ENCODE measurements at regions not wholly inside any gene's neighbourhood (a gene's known extent, or its start where the extent isn't known, plus 50 kb on each side); places are given as distances from the start of the nearest gene placed in this dataset.
A peak's percentile ranks its signal among the peaks of the same experiment; 100 is the strongest.

- no peak for DNase-seq
- H3K27ac ChIP-seq: no peak overlapping the region
- H3K27me3 ChIP-seq: no peaks in the 10 kb centered on the region
- no peaks in the 10 kb centered on the region for H3K4me1 ChIP-seq
- intact Hi-C loops (cut with DNase I; ENCODE audit: low total_unique reads): no loop called here
- TF ChIP-seq POLR2A (IDR thresholded peaks at IDR 0.05): no peak
- no peak for TF ChIP-seq POLR2AphosphoS5 (IDR thresholded peaks at IDR 0.05)
- no peak for TF ChIP-seq CTCF (IDR thresholded peaks at IDR 0.05)
- TF ChIP-seq EP300 (IDR thresholded peaks at IDR 0.05): no peak
- H3K9me3 ChIP-seq: no peaks in the 10 kb centered on the region
- no peak overlapping the region for H3K4me3 ChIP-seq
- no peaks in the 10 kb centered on the region for H3K36me3 ChIP-seq
These were observed 734.6 kb upstream of the SLITRK1 start for GRCh38 chr13:84616864-84617263.

GRCh38 chr13:84609716-84610115, 727.4 kb upstream of the SLITRK1 start:
- Histone ChIP-seq H3K4me3 (no peak overlapping the region), H3K4me1 (no peaks in the 10 kb centered on the region), H3K9me3 (peaks cover 0 to 2% (median 0%) of the 10 kb centered on the region in 4 donors), H3K27ac (no peak overlapping the region), H3K36me3 (no peaks in the 10 kb centered on the region), H3K27me3 (no peaks in the 10 kb centered on the region)
- intact Hi-C loops (cut with DNase I; ENCODE audit: low total_unique reads): no loop called here
- 60 to 89% (median 85%) methylated on average over 1 of the region's 1 CpG for whole genome bisulfite sequencing, 5 donors
- no peak for DNase-seq
- no peak for TF ChIP-seq POLR2AphosphoS5 (IDR thresholded peaks at IDR 0.05)
- TF ChIP-seq POLR2A (IDR thresholded peaks at IDR 0.05): no peak
- no peak for TF ChIP-seq CTCF (IDR thresholded peaks at IDR 0.05)
- TF ChIP-seq EP300 (IDR thresholded peaks at IDR 0.05): no peak

- H3K4me1 ChIP-seq: no peaks in the 10 kb centered on the region
- no peak overlapping the region for H3K4me3 ChIP-seq
- H3K9me3 ChIP-seq: peaks cover 0 to 4% (median 0%) of the 10 kb centered on the region in 4 donors
- H3K36me3 ChIP-seq: no peaks in the 10 kb centered on the region
- DNase-seq: peak in 1 of 2 donors; percentile 41
- no peak for TF ChIP-seq EP300 (IDR thresholded peaks at IDR 0.05)
- TF ChIP-seq CTCF (IDR thresholded peaks at IDR 0.05): no peak
- TF ChIP-seq POLR2AphosphoS5 (IDR thresholded peaks at IDR 0.05): no peak
- no peak for TF ChIP-seq POLR2A (IDR thresholded peaks at IDR 0.05)
- no peaks in the 10 kb centered on the region for H3K27me3 ChIP-seq
- H3K27ac ChIP-seq: no peak overlapping the region
- WGBS, 5 donors: 37 to 52% (median 44%) methylated on average over 5 of the region's 5 CpGs
- intact Hi-C loops (cut with DNase I; ENCODE audit: low total_unique reads): no loop called here
These were observed 725.2 kb upstream of the SLITRK1 start for GRCh38 chr13:84607261-84608013.

GRCh38 chr13:84606616-84607015, 724.3 kb upstream of the SLITRK1 start:
- H3K27ac ChIP-seq: no peak overlapping the region
- no peak for DNase-seq
- intact Hi-C loops (cut with DNase I; ENCODE audit: low total_unique reads): no loop called here
- H3K9me3 ChIP-seq: peaks cover 0 to 4% (median 0%) of the 10 kb centered on the region in 4 donors
- H3K4me3 ChIP-seq: no peak overlapping the region
- no peaks in the 10 kb centered on the region for H3K36me3 ChIP-seq
- TF ChIP-seq CTCF (IDR thresholded peaks at IDR 0.05) (no peak), POLR2A (IDR thresholded peaks at IDR 0.05) (no peak), POLR2AphosphoS5 (IDR thresholded peaks at IDR 0.05) (no peak), EP300 (IDR thresholded peaks at IDR 0.05) (no peak)
- no peaks in the 10 kb centered on the region for H3K4me1 ChIP-seq
- H3K27me3 ChIP-seq: no peaks in the 10 kb centered on the region

Data from stomach (tissue), 8 donors.